EH (cell line): ENCODE measurements at regions not wholly inside any gene's neighbourhood (a gene's known extent, or its start where the extent isn't known, plus 50 kb on each side); places are given as distances from the start of the nearest gene placed in this dataset.

Experiments used
- DNase-seq: peaks from one replicate; pipeline ENCODE4 v3.0.0-alpha.2; 2015; ENCODE audit warnings: low read depth

GRCh38 chr4:23660865-23661264 lies 229.0 kb downstream of the PPARGC1A start:
- DNase-seq, result no peak

GRCh38 chr4:23654791-23655190 lies 235.1 kb downstream of the PPARGC1A start:
- no peak for DNase-seq

GRCh38 chr4:23648854-23649596 lies 240.8 kb downstream of the PPARGC1A start:
- DNase-seq, result no peak

GRCh38 chr4:23635468-23635867 lies 254.4 kb downstream of the PPARGC1A start:
- no peak for DNase-seq

- no peak for DNase-seq
Measured at GRCh38 chr4:23631255-23631950, 258.4 kb downstream of the PPARGC1A start.

- no peak for DNase-seq
Measured at GRCh38 chr4:23630110-23630509, 259.7 kb downstream of the PPARGC1A start.

- DNase-seq, result no peak
Measured at GRCh38 chr4:23629421-23629820, 260.4 kb downstream of the PPARGC1A start.

- peak; percentile 6 for DNase-seq
Measured at GRCh38 chr4:23614284-23614892, 275.5 kb downstream of the PPARGC1A start.

- DNase-seq, result no peak
Measured at GRCh38 chr4:23613782-23614181, 276.1 kb downstream of the PPARGC1A start.

GRCh38 chr4:23602720-23603119 lies 287.1 kb downstream of the PPARGC1A start:
- DNase-seq, result no peak

GRCh38 chr4:23594125-23594524 lies 295.7 kb downstream of the PPARGC1A start:
- no peak for DNase-seq

GRCh38 chr4:23590431-23590830 lies 299.4 kb downstream of the PPARGC1A start:
- DNase-seq, result no peak

GRCh38 chr4:23584024-23584423 lies 305.8 kb downstream of the PPARGC1A start:
- no peak for DNase-seq

- DNase-seq, result no peak
Measured at GRCh38 chr4:23582671-23583070, 307.2 kb downstream of the PPARGC1A start.

- no peak for DNase-seq
Measured at GRCh38 chr4:23579166-23579565, 310.7 kb downstream of the PPARGC1A start.

GRCh38 chr4:23577398-23577797 lies 312.4 kb downstream of the PPARGC1A start:
- DNase-seq, result no peak

GRCh38 chr4:23572382-23572781 lies 317.5 kb downstream of the PPARGC1A start:
- DNase-seq, result no peak

GRCh38 chr4:23567338-23567737 lies 322.5 kb downstream of the PPARGC1A start:
- DNase-seq, result no peak

GRCh38 chr4:23560748-23561147 lies 329.1 kb downstream of the PPARGC1A start:
- DNase-seq, result no peak

- no peak for DNase-seq
Measured at GRCh38 chr4:23558101-23558500, 331.7 kb downstream of the PPARGC1A start.

- DNase-seq, result no peak
Measured at GRCh38 chr4:23547601-23548000, 342.2 kb downstream of the PPARGC1A start.

GRCh38 chr4:23547096-23547495 lies 342.8 kb downstream of the PPARGC1A start:
- DNase-seq, result no peak

GRCh38 chr4:23539969-23540569 lies 349.8 kb downstream of the PPARGC1A start:
- DNase-seq, result no peak
